Hepatocyte (in vitro differentiated cells): ENCODE measurements at regions not wholly inside any gene's neighbourhood (a gene's known extent, or its start where the extent isn't known, plus 50 kb on each side); places are given as distances from the start of the nearest gene placed in this dataset.

Experiments used
- EZH2phosphoT487 ChIP-seq: fragments of 200-600 bp; sonication (generic); IDR thresholded peaks from one replicate; pipeline ENCODE4 v1.6.1; 2018; ENCODE audit warnings: antibody characterized with exemption, mild to moderate bottlenecking, low read depth, moderate library complexity; ENCODE audit not compliant: unreplicated experiment, severe bottlenecking
- TF ChIP-seq, protein P1 (sequence below): fragments of 200-600 bp; sonication (generic); IDR thresholded peaks from 2 replicates; pipeline ENCODE4 v1.5.1; 2016; ENCODE audit warnings: antibody characterized with exemption, mild to moderate bottlenecking; ENCODE audit not compliant: poor library complexity

DNA sequence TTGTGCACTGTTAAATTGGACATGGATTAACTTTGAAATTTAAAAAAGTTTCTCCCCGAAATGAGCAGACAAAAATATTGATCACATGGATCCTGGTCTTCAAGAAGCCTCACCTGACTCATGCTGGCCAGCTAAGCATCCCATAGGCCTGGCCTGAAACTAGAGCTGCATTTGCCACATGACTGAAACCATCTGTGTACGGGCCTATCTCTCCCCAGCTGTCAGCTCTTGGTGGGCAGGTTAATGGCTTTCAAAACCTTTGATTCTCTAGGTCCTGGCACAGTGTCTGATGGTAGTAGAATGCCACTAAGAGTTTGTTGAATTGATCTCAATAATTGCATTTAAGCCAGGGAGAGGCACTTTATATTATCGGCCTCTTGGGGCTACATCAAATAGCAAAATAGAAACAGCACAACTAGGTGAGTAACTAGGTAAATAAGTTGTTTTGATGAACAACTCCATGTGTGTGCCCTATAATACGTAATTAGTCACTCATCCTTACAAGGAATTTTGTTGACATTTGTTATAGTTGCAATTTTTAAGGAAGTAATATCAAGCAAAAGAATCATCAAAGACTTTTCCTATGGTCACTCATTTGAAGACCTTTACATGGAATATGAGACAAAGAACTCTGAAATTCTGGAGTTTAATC is 251.1 kb downstream of the SP3 start:
- TF ChIP-seq, protein P1, sequence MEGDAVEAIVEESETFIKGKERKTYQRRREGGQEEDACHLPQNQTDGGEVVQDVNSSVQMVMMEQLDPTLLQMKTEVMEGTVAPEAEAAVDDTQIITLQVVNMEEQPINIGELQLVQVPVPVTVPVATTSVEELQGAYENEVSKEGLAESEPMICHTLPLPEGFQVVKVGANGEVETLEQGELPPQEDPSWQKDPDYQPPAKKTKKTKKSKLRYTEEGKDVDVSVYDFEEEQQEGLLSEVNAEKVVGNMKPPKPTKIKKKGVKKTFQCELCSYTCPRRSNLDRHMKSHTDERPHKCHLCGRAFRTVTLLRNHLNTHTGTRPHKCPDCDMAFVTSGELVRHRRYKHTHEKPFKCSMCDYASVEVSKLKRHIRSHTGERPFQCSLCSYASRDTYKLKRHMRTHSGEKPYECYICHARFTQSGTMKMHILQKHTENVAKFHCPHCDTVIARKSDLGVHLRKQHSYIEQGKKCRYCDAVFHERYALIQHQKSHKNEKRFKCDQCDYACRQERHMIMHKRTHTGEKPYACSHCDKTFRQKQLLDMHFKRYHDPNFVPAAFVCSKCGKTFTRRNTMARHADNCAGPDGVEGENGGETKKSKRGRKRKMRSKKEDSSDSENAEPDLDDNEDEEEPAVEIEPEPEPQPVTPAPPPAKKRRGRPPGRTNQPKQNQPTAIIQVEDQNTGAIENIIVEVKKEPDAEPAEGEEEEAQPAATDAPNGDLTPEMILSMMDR: no peak
- no peak for TF ChIP-seq EZH2phosphoT487
